ENCODE measurements at regions not wholly inside any gene's neighbourhood (a gene's known extent, or its start where the extent isn't known, plus 50 kb on each side); places are given as distances from the start of the nearest gene placed in this dataset.

- TF ChIP-seq, protein P1, sequence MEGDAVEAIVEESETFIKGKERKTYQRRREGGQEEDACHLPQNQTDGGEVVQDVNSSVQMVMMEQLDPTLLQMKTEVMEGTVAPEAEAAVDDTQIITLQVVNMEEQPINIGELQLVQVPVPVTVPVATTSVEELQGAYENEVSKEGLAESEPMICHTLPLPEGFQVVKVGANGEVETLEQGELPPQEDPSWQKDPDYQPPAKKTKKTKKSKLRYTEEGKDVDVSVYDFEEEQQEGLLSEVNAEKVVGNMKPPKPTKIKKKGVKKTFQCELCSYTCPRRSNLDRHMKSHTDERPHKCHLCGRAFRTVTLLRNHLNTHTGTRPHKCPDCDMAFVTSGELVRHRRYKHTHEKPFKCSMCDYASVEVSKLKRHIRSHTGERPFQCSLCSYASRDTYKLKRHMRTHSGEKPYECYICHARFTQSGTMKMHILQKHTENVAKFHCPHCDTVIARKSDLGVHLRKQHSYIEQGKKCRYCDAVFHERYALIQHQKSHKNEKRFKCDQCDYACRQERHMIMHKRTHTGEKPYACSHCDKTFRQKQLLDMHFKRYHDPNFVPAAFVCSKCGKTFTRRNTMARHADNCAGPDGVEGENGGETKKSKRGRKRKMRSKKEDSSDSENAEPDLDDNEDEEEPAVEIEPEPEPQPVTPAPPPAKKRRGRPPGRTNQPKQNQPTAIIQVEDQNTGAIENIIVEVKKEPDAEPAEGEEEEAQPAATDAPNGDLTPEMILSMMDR (IDR thresholded peaks at IDR 0.05), result no peak
- TF ChIP-seq EP300 (IDR thresholded peaks at IDR 0.05), result no peak
These were observed 321.1 kb upstream of the STXBP6 start for GRCh38 chr14:25371068-25371467.

Data from tibial nerve (tissue), 4 donors.